ENCODE measurements at regions not wholly inside any gene's neighbourhood (a gene's known extent, or its start where the extent isn't known, plus 50 kb on each side); places are given as distances from the start of the nearest gene placed in this dataset.

DNA sequence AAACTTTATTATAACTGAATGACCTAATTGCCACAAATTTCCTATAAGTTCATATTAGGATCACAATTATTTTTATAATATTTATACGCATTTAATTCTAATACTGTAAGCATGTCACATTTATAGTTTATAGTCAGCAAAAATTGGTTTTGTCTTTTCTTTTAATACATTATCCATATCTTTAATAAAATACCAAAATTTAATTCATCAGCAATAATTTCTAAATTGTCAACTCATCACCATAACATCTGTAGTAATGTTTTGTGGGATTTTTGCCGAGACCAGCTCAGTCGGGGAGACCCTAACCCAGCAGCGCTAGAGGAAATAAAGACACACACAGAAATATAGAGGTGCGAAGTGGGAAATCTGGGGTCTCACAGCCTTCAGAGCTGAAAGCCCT, 254.2 kb downstream of the KIF21A start:
- TF ChIP-seq, protein P1, sequence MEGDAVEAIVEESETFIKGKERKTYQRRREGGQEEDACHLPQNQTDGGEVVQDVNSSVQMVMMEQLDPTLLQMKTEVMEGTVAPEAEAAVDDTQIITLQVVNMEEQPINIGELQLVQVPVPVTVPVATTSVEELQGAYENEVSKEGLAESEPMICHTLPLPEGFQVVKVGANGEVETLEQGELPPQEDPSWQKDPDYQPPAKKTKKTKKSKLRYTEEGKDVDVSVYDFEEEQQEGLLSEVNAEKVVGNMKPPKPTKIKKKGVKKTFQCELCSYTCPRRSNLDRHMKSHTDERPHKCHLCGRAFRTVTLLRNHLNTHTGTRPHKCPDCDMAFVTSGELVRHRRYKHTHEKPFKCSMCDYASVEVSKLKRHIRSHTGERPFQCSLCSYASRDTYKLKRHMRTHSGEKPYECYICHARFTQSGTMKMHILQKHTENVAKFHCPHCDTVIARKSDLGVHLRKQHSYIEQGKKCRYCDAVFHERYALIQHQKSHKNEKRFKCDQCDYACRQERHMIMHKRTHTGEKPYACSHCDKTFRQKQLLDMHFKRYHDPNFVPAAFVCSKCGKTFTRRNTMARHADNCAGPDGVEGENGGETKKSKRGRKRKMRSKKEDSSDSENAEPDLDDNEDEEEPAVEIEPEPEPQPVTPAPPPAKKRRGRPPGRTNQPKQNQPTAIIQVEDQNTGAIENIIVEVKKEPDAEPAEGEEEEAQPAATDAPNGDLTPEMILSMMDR (IDR thresholded peaks at IDR 0.05 in 4 of 5, conservative IDR thresholded peaks at IDR 0.05 in 1 of 5): no peak
- no peak for TF ChIP-seq POLR2A (IDR thresholded peaks at IDR 0.05)

Data from gastrocnemius medialis (tissue), 4 donors.